ENCODE measurements at regions not wholly inside any gene's neighbourhood (a gene's known extent, or its start where the extent isn't known, plus 50 kb on each side); places are given as distances from the start of the nearest gene placed in this dataset.

- DNase-seq (ENCODE audit: low read depth, low spot score): no peak
Observed at GRCh38 chr1:47547753-47548573, 110.1 kb downstream of the FOXD2 start.

GRCh38 chr1:47548637-47549036 lies 110.8 kb downstream of the FOXD2 start:
- no peak overlapping the region for H3K4me3 ChIP-seq (ENCODE audit: control insufficient read depth in 2 of 3, extremely low read depth in 1 of 3, insufficient read depth in 2 of 3, low read depth in 1 of 3, low read length in 3 of 3)
- H3K9me1 ChIP-seq (ENCODE audit: control insufficient read depth, extremely low read depth, insufficient read depth, low read length): no peaks in the 10 kb centered on the region
- H3K9me3 ChIP-seq (ENCODE audit: control insufficient read depth, low read depth, low read length): no peaks in the 10 kb centered on the region
- no peak overlapping the region for H2AFZ ChIP-seq (ENCODE audit: control insufficient read depth, low read length)
- H3K27me3 ChIP-seq (ENCODE audit: control insufficient read depth, extremely low read depth, insufficient read depth, low read length): peaks cover 7% of the 10 kb centered on the region
- FAIRE-seq: no peak
- H3K79me2 ChIP-seq (ENCODE audit: control insufficient read depth, insufficient read depth, low read length): no peaks in the 10 kb centered on the region
- no peak for DNase-seq (ENCODE audit: low read depth, low spot score)
- H3K9ac ChIP-seq (ENCODE audit: control insufficient read depth, extremely low read depth, insufficient read depth, low read length): no peak overlapping the region
- no peaks in the 10 kb centered on the region for H3K36me3 ChIP-seq (ENCODE audit: control insufficient read depth in 2 of 2, extremely low read depth in 1 of 2, insufficient read depth in 2 of 2, low read length in 2 of 2)
- no peaks in the 10 kb centered on the region for H3K4me1 ChIP-seq (ENCODE audit: control insufficient read depth, extremely low read depth, insufficient read depth, low read length)
- no peak overlapping the region for H3K4me2 ChIP-seq (ENCODE audit: control insufficient read depth, extremely low read depth, insufficient read depth, low read depth, low read length)
- H4K20me1 ChIP-seq (ENCODE audit: control insufficient read depth, extremely low read depth, insufficient read depth, low read length): no peaks in the 10 kb centered on the region
- H3K27ac ChIP-seq (ENCODE audit: control insufficient read depth, insufficient read depth, low read length): no peak overlapping the region
- dilution Hi-C loops (cut with MboI; ENCODE audit: extremely low pct_ligation_motif_present, low sequenced_read_pairs): no loop called here
- TF ChIP-seq CTCF (optimal IDR thresholded peaks at IDR 0.05 in 1 of 3, IDR thresholded peaks at IDR 0.05 in 1 of 3, conservative IDR thresholded peaks at IDR 0.05 in 1 of 3; ENCODE audit: extremely low read depth in 1 of 3, insufficient read depth in 2 of 3, low read length in 3 of 3): no peak
- TF ChIP-seq EZH2 (IDR thresholded peaks at IDR 0.05; ENCODE audit: low read length): no peak

More at GRCh38 chr1:47547753-47548573, 110.1 kb downstream of the FOXD2 start:
- Histone ChIP-seq H3K9me1 (ENCODE audit: control insufficient read depth, extremely low read depth, insufficient read depth, low read length) (no peaks in the 10 kb centered on the region), H3K36me3 (ENCODE audit: control insufficient read depth in 2 of 2, extremely low read depth in 1 of 2, insufficient read depth in 2 of 2, low read length in 2 of 2) (no peaks in the 10 kb centered on the region), H3K27me3 (ENCODE audit: control insufficient read depth, extremely low read depth, insufficient read depth, low read length) (peaks cover 7% of the 10 kb centered on the region), H3K27ac (ENCODE audit: control insufficient read depth, insufficient read depth, low read length) (no peak overlapping the region), H4K20me1 (ENCODE audit: control insufficient read depth, extremely low read depth, insufficient read depth, low read length) (no peaks in the 10 kb centered on the region), H3K4me2 (ENCODE audit: control insufficient read depth, extremely low read depth, insufficient read depth, low read depth, low read length) (no peak overlapping the region), H3K4me3 (ENCODE audit: control insufficient read depth in 2 of 3, extremely low read depth in 1 of 3, insufficient read depth in 2 of 3, low read depth in 1 of 3, low read length in 3 of 3) (no peak overlapping the region), H3K9ac (ENCODE audit: control insufficient read depth, extremely low read depth, insufficient read depth, low read length) (no peak overlapping the region), H2AFZ (ENCODE audit: control insufficient read depth, low read length) (no peak overlapping the region), H3K9me3 (ENCODE audit: control insufficient read depth, low read depth, low read length) (no peaks in the 10 kb centered on the region), H3K4me1 (ENCODE audit: control insufficient read depth, extremely low read depth, insufficient read depth, low read length) (no peaks in the 10 kb centered on the region), H3K79me2 (ENCODE audit: control insufficient read depth, insufficient read depth, low read length) (no peaks in the 10 kb centered on the region)
- dilution Hi-C loops (cut with MboI; ENCODE audit: extremely low pct_ligation_motif_present, low sequenced_read_pairs): no loop called here
- FAIRE-seq: no peak
- TF ChIP-seq CTCF (optimal IDR thresholded peaks at IDR 0.05 in 1 of 3, IDR thresholded peaks at IDR 0.05 in 1 of 3, conservative IDR thresholded peaks at IDR 0.05 in 1 of 3; ENCODE audit: extremely low read depth in 1 of 3, insufficient read depth in 2 of 3, low read length in 3 of 3) (no peak), EZH2 (IDR thresholded peaks at IDR 0.05; ENCODE audit: low read length) (no peak)
